Endodermal cell (in vitro differentiated cells): ENCODE measurements at regions not wholly inside any gene's neighbourhood (a gene's known extent, or its start where the extent isn't known, plus 50 kb on each side); places are given as distances from the start of the nearest gene placed in this dataset.

Experiments used
- DNase-seq: peaks from one replicate; pipeline ENCODE4 v3.0.0-alpha.2; 2017
- H3K27ac ChIP-seq: 2 replicates; pipeline ENCODE4 v1.5.1; 2013; ENCODE audit warnings: mild to moderate bottlenecking, low read depth, low read length, moderate library complexity
- H3K27me3 ChIP-seq: 2 replicates; pipeline ENCODE4 v1.6.1; 2013; ENCODE audit warnings: mild to moderate bottlenecking, low read length, moderate library complexity; ENCODE audit not compliant: insufficient read depth, control insufficient read depth, poor library complexity, severe bottlenecking
- H3K36me3 ChIP-seq: 2 replicates; pipeline ENCODE4 v1.7.0; 2013; ENCODE audit warnings: mild to moderate bottlenecking, low read length, moderate library complexity; ENCODE audit not compliant: control insufficient read depth, insufficient read depth
- H3K4me1 ChIP-seq: one replicate; pipeline ENCODE4 v1.7.0; 2013; ENCODE audit warnings: low read length; ENCODE audit not compliant: control insufficient read depth, insufficient read depth
- H3K4me3 ChIP-seq: 2 replicates; pipeline ENCODE4 v1.5.1; 2013; ENCODE audit warnings: mild to moderate bottlenecking, low read length, moderate library complexity
- H3K9ac ChIP-seq: 2 replicates; pipeline ENCODE4 v1.6.1; 2013; ENCODE audit warnings: mild to moderate bottlenecking, low read length, moderate library complexity; ENCODE audit not compliant: poor library complexity, severe bottlenecking; ENCODE audit errors: extremely low read depth
- H3K9me3 ChIP-seq: 2 replicates; pipeline ENCODE4 v1.6.1; 2013; ENCODE audit warnings: mild to moderate bottlenecking, low read length, moderate library complexity; ENCODE audit not compliant: control insufficient read depth
- H3K27ac Mint-ChIP-seq: 2 replicates; pipeline ENCODE4 v1.8.0; 2020; ENCODE audit warnings: mixed read lengths
- H3K27me3 Mint-ChIP-seq: 2 replicates; pipeline ENCODE4 v1.8.0; 2021; ENCODE audit warnings: mild to moderate bottlenecking, mixed read lengths; ENCODE audit not compliant: insufficient read depth
- H3K36me3 Mint-ChIP-seq: 2 replicates; pipeline ENCODE4 v1.8.0; 2020; ENCODE audit warnings: low read depth, mixed read lengths
- H3K4me1 Mint-ChIP-seq: 2 replicates; pipeline ENCODE4 v1.8.0; 2020; ENCODE audit warnings: mixed read lengths
- H3K4me3 Mint-ChIP-seq: 2 replicates; pipeline ENCODE4 v1.8.0; 2020; ENCODE audit warnings: mild to moderate bottlenecking, moderate library complexity, mixed read lengths
- H3K9me3 Mint-ChIP-seq: 2 replicates; pipeline ENCODE4 v1.8.0; 2020; ENCODE audit warnings: mild to moderate bottlenecking, mixed read lengths
- CTCF ChIP-seq: fragments of 200-600 bp; sonication (generic); conservative IDR thresholded peaks from 2 replicates; pipeline ENCODE4 v1.5.0; 2021; ENCODE audit warnings: antibody characterized with exemption, mild to moderate bottlenecking
- WGBS, 2 experiments: methylation state at CpG; one replicate each; pipeline versions ENCODE4 v1.1.5 to v1.1.7; 2013; ENCODE audit warnings: missing lambda C conversion rate in 2 of 2, mixed read lengths in 1 of 2; ENCODE audit not compliant: insufficient coverage in 1 of 2, insufficient read length in 1 of 2; 5-methylcytosine and 5-hydroxymethylcytosine counted together

- Histone ChIP-seq H3K27ac (no peak overlapping the region), H3K9ac (no peak overlapping the region), H3K4me3 (no peak overlapping the region), H3K36me3 (no peaks in the 10 kb centered on the region), H3K9me3 (no peaks in the 10 kb centered on the region), H3K27me3 (no peaks in the 10 kb centered on the region), H3K4me1 (no peaks in the 10 kb centered on the region)
- WGBS, 2 experiments: 88% methylated on average over 2 of the region's 2 CpGs; no CpG with 5 or more reads in 1 of the 2 experiments
- no peaks in the 10 kb centered on the region for H3K4me1 Mint-ChIP-seq
- H3K27ac Mint-ChIP-seq: no peak overlapping the region
- DNase-seq: no peak
- no peaks in the 10 kb centered on the region for H3K36me3 Mint-ChIP-seq
- no peak for TF ChIP-seq CTCF
- H3K27me3 Mint-ChIP-seq: no peaks in the 10 kb centered on the region
- H3K4me3 Mint-ChIP-seq: no peak overlapping the region
- peaks cover 1% of the 10 kb centered on the region for H3K9me3 Mint-ChIP-seq
Observed at GRCh38 chr12:91319071-91319760, 136.6 kb upstream of the DCN start.

- H3K9me3 Mint-ChIP-seq: peaks cover 1% of the 10 kb centered on the region
- H3K9ac ChIP-seq: no peak overlapping the region
Observed at GRCh38 chr12:91317306-91317705, 134.7 kb upstream of the DCN start.

GRCh38 chr12:91316907-91317269, 134.3 kb upstream of the DCN start:
- Histone ChIP-seq H3K9ac (no peak overlapping the region), H3K4me3 (no peak overlapping the region), H3K36me3 (no peaks in the 10 kb centered on the region), H3K9me3 (no peaks in the 10 kb centered on the region), H3K27me3 (no peaks in the 10 kb centered on the region), H3K4me1 (no peaks in the 10 kb centered on the region), H3K27ac (no peak overlapping the region)
- no peak for DNase-seq
- Mint-ChIP-seq H3K36me3 (no peaks in the 10 kb centered on the region), H3K4me1 (no peaks in the 10 kb centered on the region), H3K27ac (no peak overlapping the region), H3K27me3 (no peaks in the 10 kb centered on the region), H3K9me3 (peaks cover 1% of the 10 kb centered on the region), H3K4me3 (no peak overlapping the region)
- no peak for TF ChIP-seq CTCF
- 60% methylated on average over 1 of the region's 2 CpGs; no CpG with 5 or more reads in 1 of the 2 experiments for WGBS, 2 experiments

More at GRCh38 chr12:91317306-91317705, 134.7 kb upstream of the DCN start:
- Histone ChIP-seq H3K4me1 (no peaks in the 10 kb centered on the region), H3K36me3 (no peaks in the 10 kb centered on the region), H3K27ac (no peak overlapping the region), H3K4me3 (no peak overlapping the region), H3K27me3 (no peaks in the 10 kb centered on the region), H3K9me3 (no peaks in the 10 kb centered on the region)
- no peaks in the 10 kb centered on the region for H3K4me1 Mint-ChIP-seq
- 83% methylated on average over 2 of the region's 3 CpGs; no CpG with 5 or more reads in 1 of the 2 experiments for WGBS, 2 experiments
- H3K36me3 Mint-ChIP-seq: no peaks in the 10 kb centered on the region
- H3K27ac Mint-ChIP-seq: no peak overlapping the region
- H3K4me3 Mint-ChIP-seq: no peak overlapping the region
- TF ChIP-seq CTCF: no peak
- H3K27me3 Mint-ChIP-seq: no peaks in the 10 kb centered on the region
- no peak for DNase-seq
